Gastrocnemius medialis (tissue), 4 donors: ENCODE measurements at regions not wholly inside any gene's neighbourhood (a gene's known extent, or its start where the extent isn't known, plus 50 kb on each side); places are given as distances from the start of the nearest gene placed in this dataset.

Experiments
- POLR2A ChIP-seq, 2 donors: fragments of 450-650 bp; IDR thresholded peaks; one replicate each; pipeline ENCODE4 v1.6.1; 2017; ENCODE audit warnings: antibody characterized with exemption in 2 of 2, mild to moderate bottlenecking in 2 of 2, moderate library complexity in 2 of 2
- TF ChIP-seq, protein P1 (sequence below), 5 experiments: fragments of 450-650 bp in 3 of 5; fragments of 200-600 bp in 2 of 5; sonication (generic) in 2 of 5; IDR thresholded peaks in 4 of 5; conservative IDR thresholded peaks in 1 of 5; 1 replicate in 4 of 5; 2 replicates in 1 of 5; pipeline ENCODE4 v1.5.1; 2016 to 2019; ENCODE audit warnings: antibody characterized with exemption in 5 of 5, mild to moderate bottlenecking in 3 of 5, moderate library complexity in 3 of 5

DNA sequence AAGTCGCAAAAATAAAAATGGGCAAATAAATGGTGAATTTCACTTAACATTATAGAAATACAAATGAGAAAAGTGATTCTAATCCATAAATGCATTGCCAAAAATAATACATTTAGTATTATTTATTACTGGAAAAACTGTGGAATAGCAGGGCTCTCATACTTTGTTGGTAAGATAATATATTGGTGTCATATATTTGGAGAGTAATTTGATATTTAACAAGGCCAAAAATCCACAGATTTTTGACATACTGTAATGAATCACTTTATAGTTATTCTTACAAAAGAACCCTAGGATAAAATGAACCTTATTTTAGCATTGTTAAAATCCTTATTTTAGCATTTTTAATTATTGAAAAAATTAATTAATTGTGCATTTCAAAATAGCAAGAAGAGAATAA lies 397.2 kb upstream of the DAB2 start:
- TF ChIP-seq, protein P1, sequence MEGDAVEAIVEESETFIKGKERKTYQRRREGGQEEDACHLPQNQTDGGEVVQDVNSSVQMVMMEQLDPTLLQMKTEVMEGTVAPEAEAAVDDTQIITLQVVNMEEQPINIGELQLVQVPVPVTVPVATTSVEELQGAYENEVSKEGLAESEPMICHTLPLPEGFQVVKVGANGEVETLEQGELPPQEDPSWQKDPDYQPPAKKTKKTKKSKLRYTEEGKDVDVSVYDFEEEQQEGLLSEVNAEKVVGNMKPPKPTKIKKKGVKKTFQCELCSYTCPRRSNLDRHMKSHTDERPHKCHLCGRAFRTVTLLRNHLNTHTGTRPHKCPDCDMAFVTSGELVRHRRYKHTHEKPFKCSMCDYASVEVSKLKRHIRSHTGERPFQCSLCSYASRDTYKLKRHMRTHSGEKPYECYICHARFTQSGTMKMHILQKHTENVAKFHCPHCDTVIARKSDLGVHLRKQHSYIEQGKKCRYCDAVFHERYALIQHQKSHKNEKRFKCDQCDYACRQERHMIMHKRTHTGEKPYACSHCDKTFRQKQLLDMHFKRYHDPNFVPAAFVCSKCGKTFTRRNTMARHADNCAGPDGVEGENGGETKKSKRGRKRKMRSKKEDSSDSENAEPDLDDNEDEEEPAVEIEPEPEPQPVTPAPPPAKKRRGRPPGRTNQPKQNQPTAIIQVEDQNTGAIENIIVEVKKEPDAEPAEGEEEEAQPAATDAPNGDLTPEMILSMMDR (IDR thresholded peaks at IDR 0.05 in 4 of 5, conservative IDR thresholded peaks at IDR 0.05 in 1 of 5), result no peak
- TF ChIP-seq POLR2A (IDR thresholded peaks at IDR 0.05), result no peak
